HCT116 (cell line): ENCODE measurements at regions not wholly inside any gene's neighbourhood (a gene's known extent, or its start where the extent isn't known, plus 50 kb on each side); places are given as distances from the start of the nearest gene placed in this dataset.
"Not testable (repeated sequence)": the region's sequence is repeated elsewhere in the genome, so short reads cannot be mapped to it uniquely, and the experiment has no call there.

ENCODE experiments used
- ATAC-seq: fragments of 200-7000 bp; cut with Tn5 transposase; 2 replicates; pipeline ENCODE4 v1.9.1; 2020; ENCODE audit warnings: mild to moderate bottlenecking, moderate library complexity
- BruUV-seq: library from RNA; stranded (reverse); fragments of 400-500 nt; replicated peaks from 2 replicates; lab custom pipeline; 2021; lab: Mats Ljungman, UMichigan
- CTCF ChIA-PET: fragments of 300-600 bp; sonication (Branson Sonifier 250); formaldehyde crosslinking; loops from one replicate; lab custom pipeline; 2021; ENCODE audit warnings: antibody characterized with exemption; lab: Charles Lee
- POLR2A ChIA-PET: fragments of 300-600, 350-600 bp; sonication (Branson Sonifier 250); formaldehyde crosslinking; loops from one replicate; lab custom pipeline; 2021; ENCODE audit warnings: antibody characterized with exemption; lab: Charles Lee
- RAD21 ChIA-PET, 2 experiments: fragments of 300-600 bp; sonication (Branson Sonifier 250); formaldehyde crosslinking; loops; one replicate each; lab custom pipeline; 2023; ENCODE audit warnings: low total read pairs in 2 of 2; ENCODE audit not compliant: uncharacterized antibody in 2 of 2, unreplicated experiment in 2 of 2, low non-redundant PET in 1 of 2; lab: Charles Lee
- DNase-seq: peaks from one replicate; pipeline ENCODE4 v3.0.0-alpha.2; 2010; ENCODE audit warnings: low read depth, low spot score
- H2AFZ ChIP-seq: fragments of 200-600 bp; shearing (Covaris generic), sonication (generic); 2 replicates; pipeline ENCODE4 v1.6.1; 2017; ENCODE audit warnings: low read depth, mixed run types, mixed read lengths, antibody characterized with exemption, low read length; ENCODE audit not compliant: poor library complexity, severe bottlenecking
- H3K27ac ChIP-seq: 2 replicates; pipeline ENCODE4 v1.5.1; 2012; ENCODE audit warnings: low read depth, low read length
- H3K27me3 ChIP-seq: fragments of 200-600 bp; sonication (generic); 2 replicates; pipeline ENCODE4 v1.6.1; 2016; ENCODE audit warnings: mixed run types, low read length, mixed read lengths; ENCODE audit not compliant: insufficient read depth
- H3K36me3 ChIP-seq, 2 experiments: fragments of 200-500 bp in 1 of 2; fragments of 200-600 bp in 1 of 2; sonication (Bioruptor generic) in 1 of 2; sonication (generic) in 1 of 2; 2 replicates each; pipeline versions ENCODE4 v1.5.1 to v1.6.1; 2014 to 2016; ENCODE audit warnings: low read length in 2 of 2, inconsistent platforms in 1 of 2, mixed read lengths in 1 of 2, mixed run types in 1 of 2; ENCODE audit not compliant: insufficient read depth in 2 of 2, control insufficient read depth in 1 of 2
- H3K4me1 ChIP-seq, 2 experiments: fragments of 200-600 bp in 1 of 2; sonication (generic) in 1 of 2; 2 replicates each; pipeline versions ENCODE4 v1.5.1 to v1.6.1; 2012 to 2017; ENCODE audit warnings: low read length in 2 of 2, inconsistent platforms in 1 of 2, mild to moderate bottlenecking in 1 of 2, mixed read lengths in 1 of 2, mixed run types in 1 of 2, moderate library complexity in 1 of 2; ENCODE audit not compliant: insufficient read depth in 2 of 2, control insufficient read depth in 1 of 2
- H3K4me2 ChIP-seq: fragments of 200-600 bp; sonication (generic); 2 replicates; pipeline ENCODE4 v1.6.1; 2017; ENCODE audit warnings: mixed run types, low read length, mixed read lengths
- H3K4me3 ChIP-seq, 2 experiments: fragments of 200-600 bp in 1 of 2; sonication (generic) in 1 of 2; replicated peaks in 1 of 2; 2 replicates each; pipeline ENCODE4 v1.5.1; 2011 to 2016; ENCODE audit warnings: low read length in 2 of 2, control low read depth in 1 of 2, low read depth in 1 of 2, mild to moderate bottlenecking in 1 of 2, mixed read lengths in 1 of 2, mixed run types in 1 of 2
- H3K79me2 ChIP-seq: fragments of 200-600 bp; sonication (generic); 2 replicates; pipeline ENCODE4 v1.6.1; 2017; ENCODE audit warnings: mild to moderate bottlenecking, mixed run types, low read length, moderate library complexity, mixed read lengths; ENCODE audit not compliant: insufficient read depth
- H3K9ac ChIP-seq: fragments of 200-600 bp; sonication (generic); 2 replicates; pipeline ENCODE4 v1.6.1; 2016; ENCODE audit warnings: low read length, mixed read lengths
- H3K9me2 ChIP-seq: fragments of 200-600 bp; sonication (generic), shearing (Covaris generic); 2 replicates; pipeline ENCODE4 v1.6.1; 2017; ENCODE audit warnings: mixed run types, mild to moderate bottlenecking, moderate library complexity; ENCODE audit not compliant: insufficient read depth
- H3K9me3 ChIP-seq, 2 experiments: fragments of 200-500 bp in 1 of 2; fragments of 200-600 bp in 1 of 2; sonication (Bioruptor generic) in 1 of 2; sonication (generic) in 1 of 2; 2 replicates each; pipeline ENCODE4 v1.6.1; 2014 to 2017; ENCODE audit warnings: low read length in 2 of 2, mixed read lengths in 2 of 2, inconsistent platforms in 1 of 2, low read depth in 1 of 2, mild to moderate bottlenecking in 1 of 2, mixed run types in 1 of 2, moderate library complexity in 1 of 2; ENCODE audit not compliant: control insufficient read depth in 1 of 2, insufficient read depth in 1 of 2
- H4K20me1 ChIP-seq: fragments of 200-600 bp; sonication (generic), shearing (Covaris generic); 2 replicates; pipeline ENCODE4 v1.6.1; 2017; ENCODE audit warnings: mixed run types, mild to moderate bottlenecking, moderate library complexity; ENCODE audit not compliant: insufficient read depth
- intact Hi-C: fragments of 100-400 bp; cut with micrococcal nuclease; formaldehyde crosslinking; loops from 2 replicates; pipeline ENCODE4 v1.10.0; 2022

DNA sequence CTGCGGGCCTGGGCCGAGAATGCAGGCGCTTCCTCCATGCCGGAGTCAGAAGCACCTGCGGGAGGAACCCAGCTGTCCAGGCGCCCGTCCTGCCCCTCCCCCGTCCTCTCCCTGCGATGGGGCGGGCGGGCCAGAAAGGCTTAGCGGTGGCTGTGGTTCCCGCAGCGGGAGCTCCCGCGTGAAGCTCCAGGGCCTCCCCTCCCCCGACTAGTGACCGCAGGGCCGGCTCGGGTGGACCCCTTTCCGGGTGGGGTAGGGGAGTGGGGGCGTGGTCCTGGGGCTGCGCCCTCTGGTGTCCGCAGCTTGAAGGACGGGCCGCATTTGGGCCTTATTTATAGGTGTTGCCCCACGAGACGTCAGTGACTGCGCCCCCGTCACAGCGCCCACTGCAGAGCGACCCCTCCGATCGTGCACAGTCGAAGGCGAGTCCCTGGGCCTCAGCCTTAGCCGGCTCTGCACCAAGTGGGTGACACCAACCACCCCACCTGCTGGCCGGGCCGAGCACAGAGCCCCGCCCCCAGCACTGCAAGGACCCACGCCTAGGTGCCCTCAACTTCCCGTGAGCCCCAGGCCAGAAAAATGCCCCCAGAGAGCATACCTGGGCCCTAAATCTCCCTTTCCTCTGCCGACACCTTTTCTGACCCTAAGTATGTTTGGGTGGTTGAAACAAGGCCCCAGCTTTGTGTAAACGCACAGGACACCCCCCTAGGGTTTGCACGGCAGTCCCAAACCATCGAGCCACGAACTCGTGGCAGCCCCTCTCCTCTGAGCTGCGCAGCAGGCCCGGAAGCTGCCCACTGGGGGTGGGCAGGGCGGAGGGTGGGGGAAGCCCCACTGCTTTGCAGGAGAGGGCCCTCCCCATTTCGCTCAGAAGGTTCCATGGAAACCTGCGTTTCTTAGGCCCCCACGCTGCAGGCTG, 252.4 kb downstream of the ANKRD30B start:
- H3K9me3 ChIP-seq, H3K79me2 ChIP-seq, H4K20me1 ChIP-seq, POLR2A ChIA-PET, DNase-seq, CTCF ChIA-PET, H3K4me3 ChIP-seq, H3K27me3 ChIP-seq, H3K9me2 ChIP-seq, H3K36me3 ChIP-seq, H3K27ac ChIP-seq, H3K4me1 ChIP-seq, H3K9ac ChIP-seq, H3K4me2 ChIP-seq, BruUV-seq, H2AFZ ChIP-seq, RAD21 ChIA-PET, intact Hi-C loops: not testable (repeated sequence)
- peak; percentile 57 for ATAC-seq

DNA sequence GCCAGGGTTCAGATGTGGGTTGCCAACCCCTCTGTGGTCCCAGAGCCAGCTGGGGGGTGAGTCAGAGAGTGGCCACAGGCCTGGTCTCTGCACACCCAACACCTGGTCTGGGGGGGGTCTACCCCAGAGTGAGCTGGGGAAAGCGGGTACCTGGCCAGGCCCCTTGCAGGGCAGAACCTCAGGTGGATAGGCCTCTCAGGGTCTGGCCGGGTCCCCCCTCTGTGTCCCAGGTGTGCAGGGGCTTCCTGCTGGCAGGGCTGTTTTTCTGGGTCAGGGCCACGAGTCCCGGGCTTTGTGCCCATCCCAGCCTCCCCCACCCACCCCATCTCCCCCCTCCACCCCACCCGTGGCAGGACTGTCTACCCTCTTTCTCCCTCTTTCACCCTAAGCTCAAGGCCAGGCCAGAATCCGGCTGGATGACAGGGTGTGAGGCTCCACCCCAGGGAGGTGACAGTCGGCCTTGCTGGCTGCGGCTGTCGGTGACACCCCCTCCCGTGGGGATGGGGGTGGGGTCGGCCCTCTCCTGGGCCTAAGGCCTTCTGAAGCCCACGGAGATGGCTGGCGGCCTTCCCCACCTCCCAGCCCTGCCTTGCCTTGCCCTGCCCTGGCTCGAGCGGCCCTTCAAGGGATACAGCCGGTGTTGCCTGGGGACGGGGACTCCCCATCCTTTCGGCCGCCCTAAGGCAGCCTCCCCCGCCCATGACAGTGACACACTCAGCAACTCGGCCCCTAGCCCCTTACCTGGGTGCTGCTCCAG, 253.2 kb downstream of the ANKRD30B start:
- H3K27ac ChIP-seq, H3K27me3 ChIP-seq, H3K9me2 ChIP-seq, H2AFZ ChIP-seq, POLR2A ChIA-PET, ATAC-seq, H3K36me3 ChIP-seq, H3K4me1 ChIP-seq, H4K20me1 ChIP-seq, H3K4me3 ChIP-seq, H3K9me3 ChIP-seq, intact Hi-C loops, H3K9ac ChIP-seq, RAD21 ChIA-PET, CTCF ChIA-PET, H3K4me2 ChIP-seq, H3K79me2 ChIP-seq, DNase-seq, BruUV-seq: not testable (repeated sequence)

DNA sequence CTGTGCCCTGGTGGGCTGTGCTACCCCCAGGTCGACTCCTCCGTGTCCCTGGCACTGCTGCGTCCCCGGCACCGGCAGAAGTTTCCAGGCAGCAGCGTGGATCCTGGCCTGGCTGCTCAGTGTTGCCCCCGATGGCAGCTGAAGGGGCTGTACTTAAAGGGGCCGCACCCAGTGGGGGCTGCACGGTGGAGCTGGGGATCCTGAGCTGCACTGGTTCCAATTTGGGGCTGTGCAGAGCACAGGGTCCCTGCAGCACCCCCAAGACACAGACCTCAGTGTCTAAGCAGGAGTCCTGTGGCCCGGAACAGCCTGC, 253.8 kb downstream of the ANKRD30B start:
- BruUV-seq, H3K9ac ChIP-seq, H3K9me2 ChIP-seq, CTCF ChIA-PET, H3K27ac ChIP-seq, H3K27me3 ChIP-seq, H3K4me3 ChIP-seq, H3K4me1 ChIP-seq, intact Hi-C loops, H3K4me2 ChIP-seq, RAD21 ChIA-PET, POLR2A ChIA-PET, H2AFZ ChIP-seq, DNase-seq, H3K9me3 ChIP-seq, H4K20me1 ChIP-seq, H3K79me2 ChIP-seq, H3K36me3 ChIP-seq: not testable (repeated sequence)
- ATAC-seq = peak; percentile 40; the same call in 1 of the 2 replicates

DNA sequence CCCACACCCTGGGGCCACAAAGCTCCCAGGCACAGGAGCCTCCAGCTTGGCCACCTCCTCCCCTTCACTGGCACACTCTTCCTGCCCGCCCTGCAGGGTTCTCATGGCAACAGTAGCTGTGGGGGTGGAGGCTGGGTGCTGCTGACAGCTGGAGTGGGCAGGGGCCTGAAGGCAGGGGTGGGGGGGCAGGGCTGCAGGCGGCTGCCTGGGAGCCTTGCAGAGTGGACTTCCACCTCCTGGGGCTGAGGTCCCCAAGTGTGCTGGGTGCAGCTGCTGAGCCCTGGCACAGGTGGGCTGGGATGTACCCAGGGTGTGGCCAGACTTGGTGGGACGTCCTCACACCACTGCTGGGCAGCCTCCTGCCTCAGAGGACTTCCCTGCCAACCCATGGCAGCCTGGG, 254.8 kb downstream of the ANKRD30B start:
- CTCF ChIA-PET, BruUV-seq, H3K4me2 ChIP-seq, H2AFZ ChIP-seq, H3K27ac ChIP-seq, POLR2A ChIA-PET, H3K4me3 ChIP-seq, H3K9me2 ChIP-seq, H3K9me3 ChIP-seq, ATAC-seq, DNase-seq, H3K9ac ChIP-seq, H3K79me2 ChIP-seq, H3K27me3 ChIP-seq, H3K4me1 ChIP-seq, H3K36me3 ChIP-seq, RAD21 ChIA-PET, intact Hi-C loops, H4K20me1 ChIP-seq: not testable (repeated sequence)
